GM21381 (cell line): ENCODE measurements at regions not wholly inside any gene's neighbourhood (a gene's known extent, or its start where the extent isn't known, plus 50 kb on each side); places are given as distances from the start of the nearest gene placed in this dataset.

Experiments used
- ATAC-seq: cut with Tn5 transposase; IDR thresholded peaks from one replicate; pipeline ENCODE4 v1.9.1; 2021; ENCODE audit warnings: mild to moderate bottlenecking, moderate library complexity; ENCODE audit not compliant: unreplicated experiment

DNA sequence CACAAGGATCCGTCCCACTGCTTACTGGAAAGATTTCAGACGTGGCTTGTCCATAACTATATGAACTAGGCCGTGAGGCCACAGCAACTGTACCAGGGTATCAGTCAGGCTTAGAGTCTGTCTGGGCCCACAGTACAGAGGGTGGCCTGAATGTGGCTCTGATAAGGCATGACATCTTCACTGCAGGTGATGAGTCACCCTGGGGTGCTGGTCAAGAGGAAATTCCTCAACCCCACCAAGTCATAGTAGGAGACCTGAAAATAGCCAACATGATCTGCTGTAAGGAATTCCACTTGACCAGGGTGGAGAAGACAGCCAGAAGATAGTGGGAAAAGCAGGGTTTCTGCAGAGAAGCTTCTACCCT lies 107.7 kb downstream of the INHBB start:
- ATAC-seq: no peak

GRCh38 chr2:120454654-120455385 lies 108.9 kb downstream of the INHBB start:
- no peak for ATAC-seq

GRCh38 chr2:120455390-120455789 lies 109.5 kb downstream of the INHBB start:
- no peak for ATAC-seq

GRCh38 chr2:120456867-120457266 lies 110.9 kb downstream of the INHBB start:
- no peak for ATAC-seq

DNA sequence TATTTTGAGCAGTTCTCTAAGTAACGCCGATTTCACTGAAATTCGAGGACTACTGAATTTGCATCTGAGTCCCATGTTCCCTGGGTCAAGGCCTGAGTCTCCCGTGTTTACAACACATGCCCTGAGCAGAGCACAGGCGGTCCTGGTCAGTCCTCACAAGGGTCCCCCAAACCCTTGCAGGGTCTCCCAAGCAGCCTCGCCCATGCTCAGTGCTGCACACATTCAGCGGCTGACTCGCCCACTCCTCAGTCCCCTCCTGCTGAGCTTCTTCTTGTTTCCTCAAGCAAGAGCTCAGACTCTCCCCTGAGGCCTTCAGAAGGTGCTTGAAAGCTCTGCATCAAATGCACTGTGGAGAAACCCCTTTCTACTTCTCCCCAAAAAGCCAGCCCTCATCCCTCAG lies 114.6 kb downstream of the INHBB start:
- ATAC-seq: no peak

- ATAC-seq: no peak
These were observed 115.2 kb downstream of the INHBB start for GRCh38 chr2:120461092-120461491.

- ATAC-seq: no peak
These were observed 115.9 kb downstream of the INHBB start for GRCh38 chr2:120461546-120462537.

GRCh38 chr2:120463527-120463926 lies 117.6 kb downstream of the INHBB start:
- no peak for ATAC-seq

DNA sequence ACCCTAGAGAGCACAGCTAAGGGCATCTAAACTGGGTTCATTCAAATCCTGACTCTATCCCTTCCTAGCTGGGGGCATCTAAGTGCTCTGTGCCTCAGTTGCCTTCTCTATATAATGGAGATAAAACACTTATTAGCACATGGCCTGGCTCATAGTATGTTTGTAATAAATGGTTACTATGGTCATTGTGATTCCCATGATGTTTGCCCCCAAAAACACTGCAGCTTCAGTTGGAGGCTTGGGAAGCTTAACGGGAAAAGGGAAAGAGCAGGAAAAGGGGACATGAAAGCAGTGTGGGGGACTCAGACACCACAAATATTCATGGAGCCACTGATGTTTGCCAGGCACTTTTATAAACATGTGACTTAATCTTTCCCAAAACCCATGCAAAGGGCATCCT lies 118.1 kb downstream of the INHBB start:
- ATAC-seq: no peak

GRCh38 chr2:120464448-120464931 lies 118.6 kb downstream of the INHBB start:
- ATAC-seq: no peak

GRCh38 chr2:120465012-120465700 lies 119.2 kb downstream of the INHBB start:
- no peak for ATAC-seq

GRCh38 chr2:120465701-120465988 lies 119.7 kb downstream of the INHBB start:
- no peak for ATAC-seq

DNA sequence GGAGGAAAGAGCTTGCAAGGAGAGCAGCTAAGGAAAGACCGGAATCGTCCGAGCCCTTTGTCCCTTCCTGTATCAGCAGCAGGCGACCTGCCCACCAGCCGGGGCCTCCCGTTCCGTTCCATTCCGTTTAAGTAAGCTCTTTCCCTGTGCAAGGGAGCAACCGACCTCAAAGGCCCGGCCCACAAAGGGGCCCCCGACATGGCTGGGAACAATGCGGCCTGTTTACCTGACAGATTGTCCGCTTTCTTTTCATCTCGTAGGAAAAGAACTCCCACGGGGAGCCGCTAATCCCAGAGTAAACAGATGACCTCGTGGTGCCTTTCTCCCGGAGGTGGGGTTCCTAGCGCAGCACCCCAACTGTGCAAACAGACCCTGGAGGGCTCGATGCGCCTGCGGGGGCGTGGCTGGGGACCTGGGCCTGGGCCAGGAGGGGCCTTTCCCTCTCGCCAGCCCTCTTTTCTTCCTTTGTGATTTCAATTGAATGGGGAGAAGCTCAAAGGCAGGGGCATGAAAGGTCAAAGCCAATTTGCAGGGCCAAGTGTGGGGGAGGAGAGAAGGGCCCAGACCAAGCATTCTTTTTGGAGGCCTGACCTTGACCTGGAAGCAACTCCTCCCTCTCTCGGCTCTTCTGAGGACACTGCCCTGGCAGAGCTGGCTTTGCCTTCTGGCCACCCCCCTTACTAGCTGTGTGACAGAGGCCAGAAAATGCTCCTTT lies 120.2 kb downstream of the INHBB start:
- no peak for ATAC-seq

GRCh38 chr2:120466704-120467054 lies 120.7 kb downstream of the INHBB start:
- no peak for ATAC-seq

DNA sequence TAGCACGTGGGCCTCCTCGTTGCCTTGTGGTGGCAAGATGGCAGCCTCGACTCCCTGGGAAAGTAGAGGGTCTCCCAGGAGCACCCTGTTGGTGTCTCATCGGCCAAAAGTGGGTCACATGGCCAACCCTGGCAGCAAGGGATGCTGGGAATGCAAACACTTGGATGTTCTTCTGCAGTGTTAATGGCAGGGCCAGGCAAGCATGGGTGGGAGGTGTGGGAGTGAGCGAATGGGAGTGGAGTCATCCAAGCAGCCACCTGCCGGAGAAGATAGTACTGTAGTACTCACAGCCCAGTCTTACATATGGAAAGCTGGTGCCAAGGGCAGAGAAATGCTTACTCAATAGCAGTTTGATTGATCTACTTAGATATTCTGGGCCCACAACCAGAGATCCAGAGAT lies 122.2 kb downstream of the INHBB start:
- ATAC-seq: no peak

DNA sequence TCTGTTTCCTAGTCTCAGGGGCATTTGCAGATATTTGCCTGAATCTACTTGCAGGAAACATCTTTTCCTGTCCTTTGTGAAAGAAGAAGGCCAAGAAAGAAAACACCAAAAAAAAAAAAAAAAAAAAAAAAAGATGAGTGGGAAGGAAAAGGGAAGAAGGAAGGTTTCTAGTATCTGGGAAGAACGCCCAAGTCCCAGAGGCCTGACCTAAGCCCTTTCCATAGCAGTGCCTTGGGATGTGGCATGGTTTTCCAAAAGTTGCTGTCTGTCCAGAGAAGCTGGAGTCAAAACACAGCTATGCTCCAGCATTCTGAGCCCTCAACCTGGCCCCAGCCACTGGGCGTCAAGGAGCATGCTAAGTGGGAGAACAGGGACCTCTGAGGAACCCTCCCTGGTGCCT lies 123.5 kb downstream of the INHBB start:
- no peak for ATAC-seq

DNA sequence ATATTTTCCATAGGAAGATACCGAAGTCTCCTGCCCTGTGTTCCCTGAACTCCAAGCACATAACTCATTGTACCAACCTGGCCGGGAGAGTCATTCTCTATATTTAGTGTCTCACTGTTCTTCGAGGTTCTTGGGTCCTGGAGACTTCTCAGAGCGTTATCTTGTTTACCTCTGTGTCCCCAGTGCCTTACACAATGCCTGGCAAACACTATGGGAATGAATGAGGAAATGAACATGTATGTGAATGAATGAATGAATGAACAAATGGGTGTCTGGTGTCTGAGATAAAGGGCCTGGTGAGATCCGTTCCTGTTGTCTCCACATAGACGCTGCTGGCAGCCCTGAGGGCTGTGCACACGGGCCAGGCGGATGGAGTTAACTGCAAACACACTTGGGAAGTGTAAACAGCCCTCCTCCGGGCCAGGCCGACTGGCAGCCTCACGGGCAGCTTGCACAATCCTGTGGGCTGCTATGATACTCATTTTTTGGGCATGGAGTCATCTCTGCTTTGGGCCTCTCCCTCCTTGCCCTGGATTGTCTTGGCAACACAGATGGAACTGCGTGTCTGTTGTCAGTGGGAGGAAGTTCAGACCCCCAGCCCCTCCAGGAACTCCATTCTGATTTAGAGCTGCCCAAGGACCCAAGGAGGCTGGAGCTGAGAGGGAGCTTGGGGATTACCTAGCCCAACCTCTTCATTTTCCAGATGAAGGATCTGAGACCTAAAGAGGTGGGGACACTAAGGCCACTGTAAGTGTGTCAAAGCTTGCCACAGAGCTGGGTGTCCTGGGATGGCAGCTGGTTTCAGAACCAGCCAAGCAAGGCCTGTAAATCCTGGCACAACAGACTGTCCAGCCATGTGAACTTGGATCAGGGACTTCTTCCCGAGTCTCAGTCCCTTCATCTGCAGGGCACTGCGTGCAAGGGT lies 124.4 kb downstream of the INHBB start:
- ATAC-seq: no peak

DNA sequence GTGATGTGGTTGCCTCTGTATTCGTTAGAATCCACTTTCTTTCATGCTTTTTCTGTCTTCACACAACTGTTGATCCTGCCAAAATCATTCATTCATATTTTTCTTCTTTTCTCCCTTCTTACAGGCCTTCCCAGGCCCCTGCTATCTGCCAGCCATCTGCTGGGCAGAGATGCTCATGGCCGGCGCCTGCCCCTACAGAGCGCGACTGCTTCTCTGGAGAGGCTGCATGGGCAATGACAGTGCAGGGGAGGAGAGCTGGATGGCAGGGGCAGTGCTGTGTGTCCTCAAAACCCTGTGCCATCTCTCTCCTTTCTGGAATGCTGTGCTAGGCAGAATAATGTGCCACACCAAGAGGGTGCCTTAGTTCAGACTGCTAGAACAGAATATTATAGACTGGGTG lies 125.2 kb downstream of the INHBB start:
- ATAC-seq: no peak

- no peak for ATAC-seq
These were observed 126.1 kb downstream of the INHBB start for GRCh38 chr2:120472031-120472430.

DNA sequence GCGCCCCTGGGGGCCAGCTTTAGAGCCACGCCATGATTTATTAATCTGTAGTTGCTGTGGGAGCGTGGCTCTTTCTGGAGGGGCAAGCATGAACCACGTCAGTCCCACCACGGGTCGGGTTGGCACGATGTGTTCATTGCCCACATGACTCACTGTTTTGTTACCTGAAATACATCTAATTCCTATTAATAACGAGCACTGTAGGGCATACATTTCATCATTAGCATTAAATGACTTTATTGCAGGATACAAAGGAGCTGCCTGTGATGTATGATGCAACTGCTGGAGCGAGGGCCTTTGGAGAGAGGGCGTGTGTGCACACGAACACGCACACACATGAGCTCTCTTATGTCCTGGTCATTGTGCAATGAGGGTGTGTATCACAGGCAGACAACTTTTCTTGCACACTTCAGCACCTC lies 127.0 kb downstream of the INHBB start:
- ATAC-seq: no peak
